ENCODE measurements at regions not wholly inside any gene's neighbourhood (a gene's known extent, or its start where the extent isn't known, plus 50 kb on each side); places are given as distances from the start of the nearest gene placed in this dataset.
A peak's percentile ranks its signal among the peaks of the same experiment; 100 is the strongest.
"Not testable (repeated sequence)": the region's sequence is repeated elsewhere in the genome, so short reads cannot be mapped to it uniquely, and the experiment has no call there.

GRCh38 chr6:6872459-6873344, 235.1 kb upstream of the RREB1 start:
- no peak for DNase-seq

- DNase-seq: no peak
Observed at GRCh38 chr6:6873778-6874177, 234.0 kb upstream of the RREB1 start.

GRCh38 chr6:6875818-6876470, 231.8 kb upstream of the RREB1 start:
- DNase-seq: no peak

GRCh38 chr6:6877792-6878191, 230.0 kb upstream of the RREB1 start:
- not testable (repeated sequence) for DNase-seq

GRCh38 chr6:6878887-6879585, 228.7 kb upstream of the RREB1 start:
- no peak for DNase-seq

GRCh38 chr6:6879586-6879974, 228.2 kb upstream of the RREB1 start:
- peak in 1 of 2 donors; percentile 34 for DNase-seq

GRCh38 chr6:6880745-6881437, 226.9 kb upstream of the RREB1 start:
- DNase-seq: no peak

GRCh38 chr6:6881438-6882225, 226.1 kb upstream of the RREB1 start:
- peak in 1 of 2 donors; percentile 17 for DNase-seq

GRCh38 chr6:6882592-6882991, 225.2 kb upstream of the RREB1 start:
- no peak for DNase-seq

GRCh38 chr6:6883011-6883410, 224.8 kb upstream of the RREB1 start:
- DNase-seq: no peak

GRCh38 chr6:6884193-6884627, 223.6 kb upstream of the RREB1 start:
- DNase-seq: peak in 1 of 2 donors; percentile 51

- DNase-seq: no peak
Observed at GRCh38 chr6:6884916-6885315, 222.8 kb upstream of the RREB1 start.

GRCh38 chr6:6885521-6886170, 222.1 kb upstream of the RREB1 start:
- DNase-seq: peak in 1 of 2 donors; percentile 71

- DNase-seq: peak in 1 of 2 donors; percentile 53
Observed at GRCh38 chr6:6886171-6886885, 221.4 kb upstream of the RREB1 start.

- DNase-seq: no peak
Observed at GRCh38 chr6:6886886-6887285, 220.9 kb upstream of the RREB1 start.

- DNase-seq: no peak
Observed at GRCh38 chr6:6889601-6890000, 218.2 kb upstream of the RREB1 start.

GRCh38 chr6:6890400-6890858, 217.3 kb upstream of the RREB1 start:
- no peak for DNase-seq

GRCh38 chr6:6891125-6891721, 216.5 kb upstream of the RREB1 start:
- no peak for DNase-seq

GRCh38 chr6:6891949-6892461, 215.8 kb upstream of the RREB1 start:
- DNase-seq: no peak

Measured in CD4-positive, alpha-beta T cell treated with Interleukin-4 for 1 hour (primary cell).